HG02884 (cell line): ENCODE measurements at regions not wholly inside any gene's neighbourhood (a gene's known extent, or its start where the extent isn't known, plus 50 kb on each side); places are given as distances from the start of the nearest gene placed in this dataset.
"Not testable (repeated sequence)": the region's sequence is repeated elsewhere in the genome, so short reads cannot be mapped to it uniquely, and the experiment has no call there.

Experiments
- ATAC-seq: cut with Tn5 transposase; IDR thresholded peaks from one replicate; pipeline ENCODE4 v1.9.1; 2021; ENCODE audit warnings: mild to moderate bottlenecking, moderate library complexity; ENCODE audit not compliant: unreplicated experiment

DNA sequence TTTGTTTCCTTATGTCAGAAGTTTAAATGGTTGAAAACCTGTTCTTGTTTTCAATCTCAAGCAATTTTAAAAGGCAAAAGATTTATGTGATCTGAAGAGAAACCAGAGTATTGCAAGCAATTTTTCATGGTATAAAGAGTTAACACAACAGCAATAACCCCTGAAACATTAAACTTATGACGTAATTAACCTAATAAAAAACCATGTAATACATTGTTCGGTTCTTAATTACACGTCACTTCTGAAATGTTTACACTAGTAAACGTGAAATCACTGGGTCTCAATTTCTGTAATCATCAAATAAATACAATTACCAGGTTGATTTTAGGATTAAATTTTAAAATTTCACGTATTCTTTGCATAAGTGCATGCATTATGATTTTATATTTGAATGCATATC is 914.5 kb downstream of the NLGN4X start:
- no peak for ATAC-seq

DNA sequence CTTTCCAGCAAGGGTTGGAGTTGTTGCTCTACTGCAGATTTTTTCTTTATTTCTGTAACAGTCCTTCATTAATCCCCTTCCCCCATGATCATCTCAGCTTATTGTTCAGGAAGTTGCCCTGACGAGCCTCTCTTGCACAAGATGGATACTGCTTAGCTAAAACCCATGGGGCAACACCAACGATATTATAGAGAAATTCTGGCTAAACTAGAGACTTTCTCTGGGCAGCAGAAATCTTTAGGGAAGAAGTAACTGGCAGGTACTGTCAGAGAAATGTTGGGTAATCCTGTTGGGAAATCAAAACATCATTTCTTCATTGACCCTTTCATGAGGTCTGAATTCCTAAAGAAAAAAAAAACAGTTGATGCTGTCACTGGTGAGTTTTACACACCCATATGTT is 921.3 kb downstream of the NLGN4X start:
- ATAC-seq = no peak

- ATAC-seq = no peak
Observed at GRCh38 chrX:5306654-5307121, 922.0 kb downstream of the NLGN4X start.

- ATAC-seq = no peak
Observed at GRCh38 chrX:5305452-5305851, 923.2 kb downstream of the NLGN4X start.

DNA sequence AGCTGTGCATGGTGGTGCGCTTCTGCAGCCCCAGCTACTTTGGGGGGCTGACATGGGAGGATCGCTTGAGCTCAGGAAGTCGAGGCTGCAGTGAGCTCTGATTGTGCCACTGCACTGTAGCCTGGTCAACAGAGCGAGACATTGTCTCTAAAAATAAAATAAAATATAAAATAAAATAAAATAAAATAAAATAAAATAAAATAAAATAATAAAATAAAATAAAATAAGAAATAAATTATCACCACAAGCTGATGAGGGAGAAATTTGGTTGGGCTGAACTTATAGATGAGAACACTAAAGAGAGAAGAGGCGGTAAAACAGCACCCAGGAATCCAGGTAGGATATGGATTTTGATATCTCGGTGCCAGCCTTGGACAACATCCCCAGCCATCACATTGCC is 933.7 kb downstream of the NLGN4X start:
- no peak for ATAC-seq

- no peak for ATAC-seq
Observed at GRCh38 chrX:5290635-5291034, 938.0 kb downstream of the NLGN4X start.

DNA sequence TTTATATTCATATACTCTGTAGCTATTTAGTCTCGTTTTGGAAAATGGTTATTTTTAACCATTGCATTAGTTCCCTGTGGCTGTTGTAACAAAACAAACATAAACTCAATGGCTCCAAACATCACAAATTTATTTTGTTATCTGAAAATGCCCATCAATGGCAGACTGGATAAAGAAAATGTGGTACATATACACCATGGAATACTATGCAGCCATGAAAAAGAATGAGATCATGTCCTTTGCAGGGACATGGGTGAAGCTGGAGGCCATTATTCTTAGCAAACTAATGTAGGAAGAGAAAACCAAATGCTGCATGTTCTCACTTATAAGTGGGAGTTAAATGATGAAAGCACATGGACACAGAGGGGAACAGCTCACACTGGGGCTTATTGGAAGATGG is 938.7 kb downstream of the NLGN4X start:
- ATAC-seq = not testable (repeated sequence)

- ATAC-seq = no peak
Observed at GRCh38 chrX:5278908-5279307, 949.8 kb downstream of the NLGN4X start.

GRCh38 chrX:5265324-5265850 is 963.3 kb downstream of the NLGN4X start:
- ATAC-seq = no peak

- ATAC-seq = no peak
Observed at GRCh38 chrX:5250106-5250505, 978.6 kb downstream of the NLGN4X start.

DNA sequence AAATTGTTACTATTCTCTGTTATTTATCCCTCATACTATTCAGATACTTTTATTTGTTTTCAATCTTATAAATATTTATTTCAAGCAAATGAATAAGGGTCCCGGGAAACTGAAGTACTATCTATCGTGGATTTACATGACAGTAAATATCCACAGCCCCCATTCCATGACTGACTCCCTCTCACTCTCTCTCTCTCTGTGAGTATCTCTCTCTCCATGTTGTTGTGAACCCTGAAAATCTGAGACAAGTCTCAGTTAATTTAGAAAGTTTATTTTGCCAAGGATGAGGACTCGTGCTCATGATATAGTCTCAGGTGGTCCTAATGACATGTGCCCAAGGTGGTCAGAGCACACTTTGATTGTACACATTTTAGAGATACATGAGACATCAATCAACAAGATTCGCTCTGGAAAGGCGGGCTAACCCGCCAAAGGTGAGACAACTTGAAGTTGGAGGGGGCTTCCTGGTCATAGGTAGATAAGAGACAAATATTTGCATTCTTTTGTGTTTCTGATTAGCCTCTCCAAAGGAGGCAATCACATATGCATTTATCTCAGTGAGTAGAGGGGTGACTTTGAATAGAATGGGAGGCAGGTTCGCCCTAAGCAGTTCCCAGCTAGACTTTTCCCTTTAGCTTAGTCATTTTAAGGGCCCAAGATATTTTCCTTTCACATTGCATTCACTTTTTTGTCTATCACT is 986.4 kb downstream of the NLGN4X start:
- no peak for ATAC-seq

DNA sequence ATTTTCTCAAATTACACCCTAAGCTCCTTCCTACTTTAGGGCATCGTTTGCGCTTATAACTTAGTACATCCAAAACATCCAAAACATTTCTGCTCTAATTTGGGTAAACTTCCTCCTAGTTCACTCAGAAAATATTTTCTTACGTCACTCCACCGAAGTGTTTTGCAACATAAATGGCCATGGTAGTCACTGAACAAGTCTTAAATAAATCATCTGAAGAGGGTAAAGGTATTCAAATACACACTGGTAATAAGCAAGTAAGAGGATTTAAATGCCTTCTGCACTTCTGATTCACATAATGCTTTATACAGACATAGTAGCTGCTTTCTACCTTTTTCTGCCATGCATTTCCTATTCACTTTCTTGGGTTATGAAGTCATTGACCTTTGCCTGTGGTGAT is 991.9 kb downstream of the NLGN4X start:
- ATAC-seq = no peak

- no peak for ATAC-seq
Observed at GRCh38 chrX:5236096-5236495, 992.6 kb downstream of the NLGN4X start.

- no peak for ATAC-seq
Observed at GRCh38 chrX:5233830-5234229, 994.8 kb downstream of the NLGN4X start.

- no peak for ATAC-seq
Observed at GRCh38 chrX:5220421-5220820, 1008.2 kb downstream of the NLGN4X start.

GRCh38 chrX:5194806-5195205 is 1033.9 kb downstream of the NLGN4X start:
- no peak for ATAC-seq

GRCh38 chrX:5180135-5180741 is 1048.4 kb downstream of the NLGN4X start:
- no peak for ATAC-seq

GRCh38 chrX:5176766-5177165 is 1051.9 kb downstream of the NLGN4X start:
- ATAC-seq = no peak

- ATAC-seq = no peak
Observed at GRCh38 chrX:5163663-5164062, 1065.0 kb downstream of the NLGN4X start.

- ATAC-seq = no peak
Observed at GRCh38 chrX:5155301-5155700, 1073.4 kb downstream of the NLGN4X start.

DNA sequence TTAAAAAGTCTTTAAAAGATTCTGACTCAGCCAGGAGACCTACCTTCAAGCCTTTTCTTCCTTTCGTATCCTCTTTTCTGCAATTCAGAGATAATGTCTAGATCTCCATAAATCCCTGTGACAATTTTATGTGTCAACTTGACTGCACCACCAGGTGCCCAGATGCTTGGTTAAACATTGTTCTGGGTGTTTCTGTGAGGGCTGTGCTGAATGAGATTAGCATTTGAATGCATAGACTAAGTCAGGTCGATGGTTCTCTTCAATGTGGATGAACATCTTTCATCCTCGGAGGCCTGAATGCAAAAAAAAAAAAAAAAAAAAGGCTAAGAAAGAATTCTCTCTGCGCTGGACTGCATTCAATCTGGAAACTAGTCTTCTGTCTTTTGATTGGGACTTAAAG is 1082.7 kb downstream of the NLGN4X start:
- ATAC-seq = no peak

GRCh38 chrX:5142644-5143043 is 1086.0 kb downstream of the NLGN4X start:
- no peak for ATAC-seq
